Trophoblast cell (in vitro differentiated cells and primary cell): ENCODE measurements at regions not wholly inside any gene's neighbourhood (a gene's known extent, or its start where the extent isn't known, plus 50 kb on each side); places are given as distances from the start of the nearest gene placed in this dataset.

ENCODE experiments used
- DNase-seq, 2 donors: peaks; one replicate each; pipeline ENCODE4 v3.0.0-alpha.2; 2016
- H2AFZ ChIP-seq: 2 replicates; pipeline ENCODE4 v1.6.1; 2013; ENCODE audit warnings: low read length, moderate library complexity, mild to moderate bottlenecking; ENCODE audit not compliant: insufficient read depth, poor library complexity
- H2AK5ac ChIP-seq: 2 replicates; pipeline ENCODE4 v1.6.1; 2013; ENCODE audit warnings: mild to moderate bottlenecking, low read length
- H2BK120ac ChIP-seq: 2 replicates; pipeline ENCODE4 v1.6.1; 2013; ENCODE audit warnings: low read length, mild to moderate bottlenecking, moderate library complexity; ENCODE audit not compliant: insufficient read depth, poor library complexity
- H2BK12ac ChIP-seq: 2 replicates; pipeline ENCODE4 v1.6.1; 2013; ENCODE audit warnings: mild to moderate bottlenecking, low read length, moderate library complexity
- H2BK5ac ChIP-seq: 2 replicates; pipeline ENCODE4 v1.6.1; 2013; ENCODE audit warnings: low read length, low read depth, moderate library complexity, mild to moderate bottlenecking; ENCODE audit not compliant: poor library complexity
- H3K14ac ChIP-seq: 2 replicates; pipeline ENCODE4 v1.6.1; 2013; ENCODE audit warnings: mild to moderate bottlenecking, low read length
- H3K18ac ChIP-seq: 2 replicates; pipeline ENCODE4 v1.6.1; 2013; ENCODE audit warnings: mild to moderate bottlenecking, low read length
- H3K23ac ChIP-seq: 2 replicates; pipeline ENCODE4 v1.6.1; 2013; ENCODE audit warnings: low read length
- H3K27ac ChIP-seq: 2 replicates; pipeline ENCODE4 v1.5.1; 2013; ENCODE audit warnings: low read depth, mild to moderate bottlenecking, inconsistent platforms, low read length, moderate library complexity
- H3K27me3 ChIP-seq: 2 replicates; pipeline ENCODE4 v1.6.1; 2013; ENCODE audit warnings: inconsistent platforms, mild to moderate bottlenecking, low read length, moderate library complexity; ENCODE audit not compliant: insufficient read depth
- H3K36me3 ChIP-seq, 2 experiments: 1 replicate in 1 of 2; 2 replicates in 1 of 2; pipeline ENCODE4 v1.6.1; 2013; ENCODE audit warnings: low read length in 2 of 2, mild to moderate bottlenecking in 2 of 2, moderate library complexity in 1 of 2; ENCODE audit not compliant: insufficient read depth in 2 of 2, control insufficient read depth in 1 of 2
- H3K4ac ChIP-seq: 2 replicates; pipeline ENCODE4 v1.6.1; 2013; ENCODE audit warnings: low read depth, mild to moderate bottlenecking, low read length, moderate library complexity
- H3K4me1 ChIP-seq, 2 experiments: 1 replicate in 1 of 2; 2 replicates in 1 of 2; pipeline ENCODE4 v1.6.1; 2013; ENCODE audit warnings: low read length in 2 of 2, mild to moderate bottlenecking in 2 of 2, moderate library complexity in 1 of 2; ENCODE audit not compliant: insufficient read depth in 2 of 2, control insufficient read depth in 1 of 2
- H3K4me2 ChIP-seq: 2 replicates; pipeline ENCODE4 v1.6.1; 2013; ENCODE audit warnings: inconsistent platforms, mild to moderate bottlenecking, low read length, moderate library complexity
- H3K4me3 ChIP-seq: 2 replicates; pipeline ENCODE4 v1.5.1; 2013; ENCODE audit warnings: mild to moderate bottlenecking, low read depth, low read length, inconsistent platforms
- H3K79me1 ChIP-seq: one replicate; pipeline ENCODE4 v1.6.1; 2013; ENCODE audit warnings: low read length
- H3K79me2 ChIP-seq: 2 replicates; pipeline ENCODE4 v1.6.1; 2013; ENCODE audit warnings: low read length, mild to moderate bottlenecking; ENCODE audit not compliant: control insufficient read depth, insufficient read depth, poor library complexity
- H3K9ac ChIP-seq: 2 replicates; pipeline ENCODE4 v1.6.1; 2013; ENCODE audit warnings: mild to moderate bottlenecking, low read length
- H3K9me3 ChIP-seq: 2 replicates; pipeline ENCODE4 v1.6.1; 2013; ENCODE audit warnings: low read depth, mild to moderate bottlenecking, control low read depth, inconsistent platforms, low read length; ENCODE audit not compliant: insufficient read depth
- H4K12ac ChIP-seq: 2 replicates; pipeline ENCODE4 v1.6.1; 2013; ENCODE audit warnings: low read depth, mild to moderate bottlenecking, low read length, moderate library complexity
- H4K8ac ChIP-seq: 2 replicates; pipeline ENCODE4 v1.6.1; 2013; ENCODE audit warnings: low read depth, mild to moderate bottlenecking, low read length, moderate library complexity
- H4K91ac ChIP-seq: one replicate; pipeline ENCODE4 v1.6.1; 2013; ENCODE audit warnings: low read depth, mild to moderate bottlenecking, low read length, moderate library complexity
- WGBS: extraction: QIAGEN DNeasy Blood & Tissue Kit; methylation state at CpG from one replicate; pipeline ENCODE4 v1.1.7; 2013; ENCODE audit warnings: missing lambda C conversion rate; ENCODE audit not compliant: insufficient read length, insufficient coverage; ENCODE audit errors: extremely low coverage; 5-methylcytosine and 5-hydroxymethylcytosine counted together

DNA sequence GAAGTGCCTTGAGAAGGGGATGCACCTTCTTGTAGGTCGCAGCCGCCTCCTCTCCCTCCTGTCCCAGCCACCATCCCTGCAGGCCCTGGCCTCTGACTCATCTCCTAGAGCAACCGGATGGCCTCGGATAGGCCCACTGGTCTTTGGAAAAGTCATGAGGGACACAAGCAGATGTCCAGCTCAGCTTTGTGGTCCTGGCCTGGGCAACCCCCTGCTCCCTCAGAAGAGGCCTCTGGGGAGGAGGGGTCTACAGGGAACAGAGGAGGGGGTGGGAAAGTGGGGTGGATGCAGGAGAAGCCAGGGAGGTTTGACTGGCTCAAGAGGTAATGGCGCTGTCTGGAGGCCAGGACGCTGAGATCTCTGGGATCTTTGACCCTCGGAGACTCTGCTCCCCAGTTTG, 259.2 kb upstream of the TLE3 start:
- no CpG with 5 or more reads among the region's 7 CpGs for WGBS
- no peak overlapping the region for H3K14ac ChIP-seq

DNA sequence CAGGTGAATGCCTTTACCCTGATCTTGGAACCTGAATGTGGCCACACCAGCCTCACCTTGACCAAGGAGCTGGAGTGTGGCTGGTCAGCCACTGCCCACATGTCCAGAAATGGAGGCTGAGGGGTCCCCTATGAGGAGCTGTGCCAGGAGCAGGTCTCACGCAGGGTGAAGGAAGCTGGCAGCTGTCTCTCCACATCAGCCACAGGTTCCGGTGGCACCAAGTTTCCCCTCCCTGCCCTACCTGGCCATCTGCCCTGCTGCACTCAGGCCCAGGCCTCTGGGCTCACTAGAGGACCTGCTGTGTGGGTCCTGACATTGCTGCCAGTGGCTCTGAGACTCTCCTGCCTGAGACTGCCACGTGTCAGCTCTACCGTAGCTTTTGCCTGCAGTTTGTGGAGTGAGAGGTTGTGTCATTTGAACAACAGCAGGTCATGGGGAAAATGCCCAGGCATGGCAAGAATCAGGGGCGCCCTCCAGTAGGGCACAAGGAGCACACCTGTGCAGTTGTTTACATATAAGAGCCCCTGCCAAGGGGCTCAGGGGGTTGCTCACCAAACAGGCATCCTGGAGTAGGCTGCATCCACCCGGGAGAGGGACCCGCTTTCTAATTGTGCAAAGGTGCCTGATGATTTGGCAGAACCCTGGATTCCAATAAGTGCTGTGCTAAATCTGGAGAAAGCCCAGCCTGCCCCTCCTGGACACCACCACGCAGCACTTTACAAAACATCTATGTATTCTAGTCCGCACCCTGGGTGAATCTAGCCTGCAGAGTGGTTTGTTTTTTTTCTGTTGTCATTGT, 258.5 kb upstream of the TLE3 start:
- Histone ChIP-seq H2BK5ac (no peak overlapping the region), H3K79me1 (peaks cover 3% of the 10 kb centered on the region), H2AFZ (no peak overlapping the region), H3K18ac (no peak overlapping the region), H3K4me3 (no peak overlapping the region), H3K4ac (no peak overlapping the region), H3K79me2 (no peaks in the 10 kb centered on the region), H3K4me2 (no peak overlapping the region), H4K12ac (no peak overlapping the region), H4K8ac (no peak overlapping the region), H3K27ac (no peak overlapping the region), H3K27me3 (no peaks in the 10 kb centered on the region), H3K23ac (no peak overlapping the region), H2BK120ac (no peak overlapping the region), H4K91ac (peak overlapping the region; percentile 1), H2AK5ac (no peak overlapping the region), H3K9ac (no peak overlapping the region), H3K9me3 (no peaks in the 10 kb centered on the region), H3K14ac (no peak overlapping the region), H3K4me1 (peaks cover 9 to 12% of the 10 kb centered on the region in 2 experiments), H2BK12ac (peak overlapping the region; percentile 16), H3K36me3 (no peaks in the 10 kb centered on the region)
- WGBS = no CpG with 5 or more reads among the region's 9 CpGs
- DNase-seq = no peak

More for the DNA sequence above, 259.2 kb upstream of the TLE3 start:
- Histone ChIP-seq H3K79me1 (peaks cover 3% of the 10 kb centered on the region), H3K27me3 (no peaks in the 10 kb centered on the region), H3K4me1 (peaks cover 9 to 12% of the 10 kb centered on the region in 2 experiments), H3K36me3 (no peaks in the 10 kb centered on the region), H4K91ac (no peak overlapping the region), H2BK12ac (no peak overlapping the region), H2BK5ac (no peak overlapping the region), H3K27ac (no peak overlapping the region), H3K9me3 (no peaks in the 10 kb centered on the region), H4K8ac (no peak overlapping the region), H3K9ac (no peak overlapping the region), H2AFZ (no peak overlapping the region), H2AK5ac (no peak overlapping the region), H3K4me2 (no peak overlapping the region), H2BK120ac (no peak overlapping the region), H4K12ac (no peak overlapping the region), H3K4me3 (no peak overlapping the region), H3K23ac (no peak overlapping the region), H3K4ac (no peak overlapping the region), H3K79me2 (no peaks in the 10 kb centered on the region), H3K18ac (no peak overlapping the region)
- peak; percentile 22 to 56 for DNase-seq

DNA sequence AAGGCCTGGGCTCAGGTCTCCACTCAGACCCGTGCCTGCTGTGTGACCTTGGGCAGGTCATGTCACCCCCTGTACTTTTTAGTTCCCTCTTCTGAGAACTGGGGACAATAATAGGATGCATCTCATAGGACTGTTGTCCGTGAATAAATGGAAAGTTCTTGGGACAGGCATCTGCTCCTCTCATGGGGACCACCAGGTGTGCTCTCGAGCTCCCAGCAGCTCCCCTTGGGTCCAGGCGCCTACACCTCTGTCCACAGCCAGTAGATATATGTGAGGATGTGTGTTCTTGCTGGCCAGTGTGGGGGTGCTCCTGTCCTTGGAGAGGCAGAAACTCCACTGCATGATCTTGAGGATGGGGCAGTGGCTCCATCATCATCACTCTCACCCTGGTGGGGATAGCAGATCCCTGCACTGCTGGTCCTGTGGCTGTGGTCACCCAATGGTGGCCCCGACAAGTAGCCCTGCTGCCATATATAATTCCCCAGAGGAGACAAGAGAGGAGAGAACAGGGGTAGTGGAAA, 257.6 kb upstream of the TLE3 start:
- Histone ChIP-seq H2BK5ac (peak overlapping the region; percentile 11), H3K79me1 (peaks cover 3% of the 10 kb centered on the region), H2BK12ac (no peak overlapping the region), H3K23ac (no peak overlapping the region), H2AK5ac (no peak overlapping the region), H3K9me3 (no peaks in the 10 kb centered on the region), H3K4me1 (peaks cover 9 to 12% of the 10 kb centered on the region in 2 experiments), H4K91ac (no peak overlapping the region), H3K9ac (no peak overlapping the region), H3K18ac (no peak overlapping the region), H3K27ac (no peak overlapping the region), H3K4me2 (no peak overlapping the region), H3K14ac (no peak overlapping the region), H3K36me3 (no peaks in the 10 kb centered on the region), H4K8ac (no peak overlapping the region), H3K27me3 (no peaks in the 10 kb centered on the region), H2BK120ac (no peak overlapping the region), H2AFZ (no peak overlapping the region), H3K79me2 (no peaks in the 10 kb centered on the region), H3K4ac (no peak overlapping the region), H4K12ac (no peak overlapping the region), H3K4me3 (no peak overlapping the region)
- DNase-seq = no peak
- no CpG with 5 or more reads among the region's 5 CpGs for WGBS

DNA sequence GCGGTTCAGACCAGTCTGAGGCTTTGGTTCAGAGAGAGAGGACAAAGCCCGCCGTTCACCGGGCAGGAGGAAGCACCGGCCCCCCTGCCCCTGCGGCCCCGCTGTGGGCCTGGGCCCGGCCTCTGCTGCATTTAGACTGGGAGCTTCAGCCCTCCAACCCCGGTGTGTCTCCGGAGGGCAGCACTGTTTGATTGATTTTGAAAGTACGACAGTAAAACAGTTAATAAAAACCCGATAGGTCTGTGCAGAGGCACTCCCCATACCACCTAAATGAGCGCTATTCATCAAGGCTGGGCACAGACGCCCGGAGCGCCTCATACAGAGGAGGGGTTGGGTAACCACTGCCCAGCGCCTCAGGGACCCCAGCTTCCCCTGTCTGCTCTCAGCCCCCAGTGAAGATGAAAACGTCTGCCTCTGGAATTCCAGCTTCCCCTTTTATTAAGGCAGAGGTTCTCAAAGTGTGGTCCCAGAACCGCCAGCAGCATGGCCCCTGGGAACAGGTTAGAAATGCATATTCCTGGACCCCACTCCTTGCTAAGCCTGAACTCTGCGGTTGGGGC, 256.7 kb upstream of the TLE3 start:
- H3K18ac ChIP-seq = no peak overlapping the region
- H3K14ac ChIP-seq = no peak overlapping the region
- no peak overlapping the region for H2BK120ac ChIP-seq
- no CpG with 5 or more reads among the region's 20 CpGs for WGBS
- H3K4me3 ChIP-seq = no peak overlapping the region
- no peaks in the 10 kb centered on the region for H3K36me3 ChIP-seq
- no peak overlapping the region for H2BK12ac ChIP-seq
- H3K27me3 ChIP-seq = no peaks in the 10 kb centered on the region
- H2AFZ ChIP-seq = no peak overlapping the region
- no peak overlapping the region for H3K4me2 ChIP-seq
- H3K9me3 ChIP-seq = no peaks in the 10 kb centered on the region
- no peak overlapping the region for H3K9ac ChIP-seq
- no peak overlapping the region for H4K12ac ChIP-seq
- H3K4ac ChIP-seq = no peak overlapping the region
- H4K91ac ChIP-seq = no peak overlapping the region
- H4K8ac ChIP-seq = no peak overlapping the region
- DNase-seq = no peak
- H2AK5ac ChIP-seq = no peak overlapping the region
- H3K23ac ChIP-seq = no peak overlapping the region
- H3K4me1 ChIP-seq = peaks cover 11 to 14% of the 10 kb centered on the region in 2 experiments
- peaks cover 3% of the 10 kb centered on the region for H3K79me1 ChIP-seq
- no peaks in the 10 kb centered on the region for H3K79me2 ChIP-seq
- H3K27ac ChIP-seq = no peak overlapping the region
- H2BK5ac ChIP-seq = no peak overlapping the region
